Cerebellar cortex (tissue), 1 donor: ENCODE measurements at regions not wholly inside any gene's neighbourhood (a gene's known extent, or its start where the extent isn't known, plus 50 kb on each side); places are given as distances from the start of the nearest gene placed in this dataset.
"Not testable (repeated sequence)": the region's sequence is repeated elsewhere in the genome, so short reads cannot be mapped to it uniquely, and the experiment has no call there.

Source experiments
- DNase-seq: peaks from one replicate; pipeline ENCODE4 v3.0.0-alpha.2; 2015; ENCODE audit warnings: low spot score

- DNase-seq: no peak
Measured at GRCh38 chr9:108803428-108804065, 52.2 kb downstream of the ACTL7B start.

- no peak for DNase-seq
Measured at GRCh38 chr9:108802967-108803366, 52.8 kb downstream of the ACTL7B start.

- DNase-seq: no peak
Measured at GRCh38 chr9:108801949-108802348, 53.8 kb downstream of the ACTL7B start.

GRCh38 chr9:108800632-108801099 is 55.1 kb downstream of the ACTL7B start:
- peak; percentile 95 for DNase-seq

- no peak for DNase-seq
Measured at GRCh38 chr9:108793573-108793972, 62.2 kb downstream of the ACTL7B start.

GRCh38 chr9:108789742-108790141 is 66.0 kb downstream of the ACTL7B start:
- no peak for DNase-seq

DNA sequence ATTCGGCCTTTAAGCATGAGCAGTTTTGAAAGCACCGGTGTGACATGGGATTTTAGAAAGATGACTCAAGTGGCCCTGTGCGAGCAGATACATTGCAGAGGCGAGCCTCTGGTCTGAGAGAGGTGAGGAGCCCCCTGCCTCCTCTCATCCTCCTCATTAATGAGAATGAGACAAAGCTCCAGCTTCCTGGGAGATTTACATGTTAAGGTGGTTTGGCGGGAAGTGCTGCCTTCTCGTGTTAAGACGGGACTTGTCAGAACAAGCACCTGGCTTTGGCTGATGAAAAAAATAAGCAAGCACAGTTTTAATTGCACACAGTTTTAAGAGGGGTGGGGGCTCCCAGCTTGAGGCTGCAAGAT is 68.1 kb downstream of the ACTL7B start:
- no peak for DNase-seq

DNA sequence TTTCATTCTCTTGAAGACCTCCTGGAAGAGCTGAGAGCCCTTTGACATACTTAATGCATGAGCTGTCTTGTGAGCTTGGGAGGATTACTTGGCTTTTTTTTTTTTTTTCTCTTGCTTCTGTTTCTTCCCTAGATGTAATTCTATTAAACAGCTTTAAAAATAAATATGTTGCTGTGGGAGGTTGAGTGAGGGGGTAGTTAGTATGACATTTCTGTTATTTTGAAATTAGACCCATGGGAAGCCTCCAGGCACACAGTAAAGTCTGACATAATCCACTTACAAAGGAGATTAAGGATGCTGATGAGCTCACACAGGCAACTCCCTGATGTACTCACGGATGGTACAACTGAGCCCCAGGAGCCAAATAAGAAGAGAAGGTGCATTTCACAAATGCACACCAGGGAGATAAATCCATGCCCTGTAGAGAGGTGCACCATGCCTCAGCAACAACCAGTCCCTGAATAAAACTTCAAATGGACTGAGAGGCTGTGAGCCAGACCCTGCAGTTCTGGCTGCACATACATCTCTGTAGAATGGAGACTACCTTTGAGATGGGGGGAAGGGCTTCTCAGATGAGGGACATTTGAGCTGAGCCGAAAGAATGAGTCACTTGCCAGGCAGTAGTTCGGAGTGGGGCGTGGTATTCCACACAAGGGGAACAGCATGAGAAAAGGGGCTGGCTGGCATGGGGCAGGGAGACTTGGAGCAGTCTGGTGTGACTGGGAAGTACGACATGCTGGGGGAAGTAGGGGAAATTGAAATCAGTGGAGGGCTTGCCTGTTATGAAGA is 68.7 kb downstream of the ACTL7B start:
- DNase-seq: no peak

- no peak for DNase-seq
Measured at GRCh38 chr9:108786322-108786721, 69.5 kb downstream of the ACTL7B start.

DNA sequence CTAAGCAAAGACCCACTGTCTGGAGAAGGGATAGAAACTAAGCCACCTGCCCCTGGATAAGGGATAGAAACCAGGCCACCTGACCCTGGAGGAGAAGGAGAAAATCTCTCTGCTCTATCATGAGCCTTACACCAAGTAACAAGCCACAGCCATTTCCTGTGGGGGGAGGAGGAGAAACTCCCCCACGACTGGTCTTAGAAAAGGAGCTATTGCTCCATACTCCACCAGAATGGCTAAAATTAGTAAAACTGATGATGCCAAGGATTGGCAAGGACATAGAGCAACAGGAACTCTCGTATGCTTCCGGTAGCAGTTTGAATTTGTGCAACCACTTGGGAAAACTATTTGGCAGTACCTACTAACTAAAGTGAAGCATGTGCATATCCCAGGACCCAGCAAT is 70.8 kb downstream of the ACTL7B start:
- DNase-seq: no peak

DNA sequence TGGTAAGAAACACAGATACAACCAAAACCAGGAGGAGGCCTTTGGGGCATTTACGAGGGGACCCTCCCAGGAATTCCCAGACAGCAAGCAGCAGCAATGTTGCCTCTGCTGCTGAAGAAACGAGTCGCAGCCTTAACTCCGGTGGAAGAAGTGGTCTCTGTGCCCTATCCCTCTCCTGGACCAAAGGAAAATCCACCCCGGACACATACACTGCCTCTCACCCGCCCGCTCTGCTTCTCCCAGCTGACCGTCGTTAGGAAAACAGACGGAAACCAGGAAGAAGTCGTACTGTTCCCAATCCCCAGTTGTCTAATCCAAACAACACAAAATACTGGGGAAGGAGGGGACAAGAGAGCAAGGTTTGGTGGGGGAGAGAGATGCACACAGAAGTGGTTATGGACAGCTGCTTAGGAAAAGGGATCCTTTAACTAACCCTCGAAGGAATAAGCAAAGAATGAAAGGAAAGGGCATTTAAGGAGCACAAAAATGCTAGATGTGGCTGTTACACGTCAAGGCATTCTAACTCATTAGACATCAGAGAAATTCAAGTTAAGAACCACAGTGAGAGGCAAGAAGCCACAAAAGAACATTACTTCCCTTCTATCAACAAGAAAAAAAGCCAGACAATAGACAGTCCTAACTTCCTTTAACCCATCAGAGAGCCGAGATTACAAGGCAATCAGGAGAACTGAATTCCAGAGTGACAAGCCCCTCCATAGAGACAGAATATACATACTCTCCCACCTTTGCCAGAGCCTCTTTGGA is 71.9 kb downstream of the ACTL7B start:
- DNase-seq: no peak

- DNase-seq: no peak
Measured at GRCh38 chr9:108783326-108783725, 72.5 kb downstream of the ACTL7B start.

- no peak for DNase-seq
Measured at GRCh38 chr9:108780942-108781734, 74.6 kb downstream of the ACTL7B start.

- no peak for DNase-seq
Measured at GRCh38 chr9:108779551-108780325, 76.0 kb downstream of the ACTL7B start.

DNA sequence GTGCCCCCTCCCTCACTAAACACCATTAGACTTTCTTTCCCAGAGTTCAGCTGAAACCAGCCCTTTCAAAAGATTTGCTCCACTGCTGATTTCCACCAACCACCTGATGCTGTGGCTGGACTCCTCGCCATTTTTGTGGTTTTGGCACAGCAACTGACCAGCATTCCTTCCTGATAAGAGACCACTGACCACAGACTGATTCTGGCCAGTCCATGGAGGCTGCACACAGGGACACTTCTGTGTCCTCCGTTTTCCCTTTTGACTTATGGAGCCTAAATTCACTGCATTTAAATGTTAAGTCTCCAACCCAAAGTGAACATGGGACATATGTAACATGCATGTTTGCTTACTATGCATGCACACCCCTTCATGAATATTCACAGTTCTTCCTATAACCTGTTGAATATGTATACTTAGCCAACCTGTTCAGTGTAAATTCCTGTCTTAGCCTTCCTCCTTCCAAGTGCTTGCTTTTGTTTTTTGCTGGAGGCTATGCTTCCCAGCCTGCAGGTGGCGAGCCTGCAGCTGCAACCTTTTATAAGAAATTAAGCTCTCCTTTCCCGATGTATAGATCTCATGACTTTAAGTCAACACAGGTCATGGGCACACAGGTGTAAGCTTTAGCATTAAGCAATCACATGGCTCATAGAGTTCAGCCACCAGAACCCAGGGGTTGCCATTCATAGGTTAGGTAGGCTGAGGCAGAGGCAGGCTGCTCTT is 78.7 kb downstream of the ACTL7B start:
- DNase-seq: no peak

GRCh38 chr9:108775901-108776306 is 79.9 kb downstream of the ACTL7B start:
- DNase-seq: no peak

DNA sequence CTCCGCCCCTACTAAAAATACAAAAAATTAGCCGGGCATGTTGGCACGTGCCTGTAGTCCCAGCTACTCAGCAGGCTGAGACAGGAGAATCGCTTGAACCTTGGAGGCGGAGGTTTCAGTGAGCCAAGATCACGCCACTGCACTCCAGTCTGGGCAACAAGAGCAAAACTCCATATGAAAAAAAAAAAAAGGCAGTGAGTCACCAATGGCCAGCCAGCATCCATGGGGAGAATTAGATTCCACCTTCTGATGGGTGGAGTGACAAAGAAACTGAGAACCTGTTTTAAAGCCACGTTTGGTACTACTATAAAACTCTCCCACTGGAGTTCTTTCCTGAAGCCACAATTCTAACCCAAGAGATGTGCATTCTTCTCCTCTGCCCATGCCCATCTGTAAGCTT is 81.7 kb downstream of the ACTL7B start:
- DNase-seq: not testable (repeated sequence)

GRCh38 chr9:108772301-108772894 is 83.4 kb downstream of the ACTL7B start:
- no peak for DNase-seq

DNA sequence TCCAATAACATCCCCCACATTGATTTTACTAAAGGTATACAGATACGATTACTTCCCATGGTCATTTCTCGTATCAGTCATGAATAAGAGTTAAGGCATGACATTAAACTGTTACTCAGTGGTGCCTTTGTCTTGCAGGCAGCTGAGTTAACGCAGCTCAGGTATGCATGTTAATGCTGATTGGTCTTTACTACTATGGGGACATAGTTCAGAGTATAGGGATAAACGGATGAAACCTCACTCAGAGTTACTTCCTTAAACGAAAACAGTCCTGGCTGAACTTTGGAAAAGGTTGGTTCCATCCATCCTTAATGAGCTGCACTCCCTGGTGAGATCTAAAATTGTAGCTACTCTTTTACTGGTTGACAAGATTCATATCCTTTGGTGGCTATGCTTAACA is 87.0 kb downstream of the ACTL7B start:
- DNase-seq: no peak

- no peak for DNase-seq
Measured at GRCh38 chr9:108766626-108767161, 89.1 kb downstream of the ACTL7B start.
